ENCODE measurements at regions not wholly inside any gene's neighbourhood (a gene's known extent, or its start where the extent isn't known, plus 50 kb on each side); places are given as distances from the start of the nearest gene placed in this dataset.

GRCh38 chr3:102238362-102238761 is 196.5 kb upstream of the ZPLD1 start:
- no peak for DNase-seq

- DNase-seq = no peak
Measured at GRCh38 chr3:102240720-102241119, 194.1 kb upstream of the ZPLD1 start.

GRCh38 chr3:102248981-102249705 is 185.7 kb upstream of the ZPLD1 start:
- DNase-seq = no peak

DNA sequence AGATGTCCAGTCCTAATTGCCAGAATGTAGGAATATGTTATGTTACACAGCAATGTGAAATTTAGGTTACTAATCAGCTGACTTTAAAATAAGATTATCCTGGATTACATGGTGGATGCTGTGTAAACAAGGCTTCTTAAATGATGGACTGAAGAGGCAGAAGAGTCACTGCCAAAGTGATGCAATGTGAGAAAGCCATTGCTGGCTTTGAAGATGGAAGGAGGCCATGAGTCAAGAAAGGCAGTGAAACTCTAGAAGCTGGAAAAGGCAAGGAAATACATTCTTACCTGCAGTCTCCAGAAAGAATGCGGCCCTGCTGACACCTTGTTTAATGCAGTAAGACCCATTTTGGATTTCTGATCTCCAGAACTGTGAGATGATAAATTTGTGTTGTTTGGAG is 179.1 kb upstream of the ZPLD1 start:
- no peak for DNase-seq

GRCh38 chr3:102258666-102259227 is 176.1 kb upstream of the ZPLD1 start:
- DNase-seq = no peak

- DNase-seq = no peak
Measured at GRCh38 chr3:102259663-102260062, 175.2 kb upstream of the ZPLD1 start.

DNA sequence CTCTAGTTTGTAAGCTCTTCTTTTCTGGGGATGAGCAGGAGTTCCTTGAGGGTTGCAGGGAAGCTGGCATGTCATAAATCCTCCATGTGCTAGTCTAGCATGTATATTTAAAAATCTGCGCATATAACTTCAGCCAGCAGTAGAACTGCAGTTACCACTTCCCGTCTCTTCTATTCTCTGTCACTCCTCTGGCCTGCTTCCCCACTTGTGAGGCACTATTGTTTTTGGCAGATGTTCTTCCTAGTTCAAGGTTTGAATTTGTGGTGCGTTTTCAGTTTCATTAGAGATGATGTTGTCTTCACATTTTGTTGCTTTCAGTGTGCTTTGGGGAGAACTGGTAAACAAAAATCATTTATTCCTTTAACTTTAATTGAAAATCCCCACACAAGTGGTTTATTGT is 169.1 kb upstream of the ZPLD1 start:
- no peak for DNase-seq

GRCh38 chr3:102269406-102269805 is 165.4 kb upstream of the ZPLD1 start:
- DNase-seq = no peak

DNA sequence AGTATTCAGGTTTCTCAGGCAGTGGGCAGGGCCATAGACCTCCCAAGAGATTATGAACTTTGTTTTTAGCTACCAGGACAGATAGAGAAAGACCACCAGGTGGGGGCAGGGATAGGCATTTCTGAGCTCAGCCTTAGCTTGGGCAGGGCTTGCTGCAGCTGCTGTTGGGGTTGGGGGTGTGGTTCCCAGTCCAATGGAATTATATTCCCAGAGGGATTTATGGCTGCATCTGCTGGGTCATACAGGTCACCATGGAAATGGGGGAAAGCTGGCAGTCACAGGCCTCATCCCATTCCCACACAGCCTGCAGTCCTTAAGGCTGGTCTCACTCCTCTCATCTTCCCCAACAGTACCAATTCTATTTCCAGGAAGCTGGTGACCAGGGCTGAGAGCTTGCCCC is 144.6 kb upstream of the ZPLD1 start:
- no peak for DNase-seq

DNA sequence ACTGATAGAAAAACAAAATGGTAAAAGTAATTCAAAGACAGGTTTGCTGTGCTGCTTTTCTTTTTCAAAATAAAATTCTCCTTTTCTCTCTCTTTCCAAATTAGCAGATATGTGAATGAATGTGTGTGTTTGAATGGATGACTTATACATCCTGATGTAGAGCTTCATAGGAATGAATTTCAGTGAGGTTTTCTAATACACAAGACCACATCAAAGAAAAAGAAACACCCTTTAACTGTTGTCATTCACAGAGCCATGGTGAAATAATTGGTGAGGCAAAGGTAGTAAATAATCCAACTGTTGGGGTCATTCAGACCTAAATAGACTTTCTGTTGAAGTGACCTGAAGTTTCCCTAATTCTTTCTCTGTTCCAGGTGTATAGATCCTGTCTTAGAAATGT is 139.1 kb upstream of the ZPLD1 start:
- no peak for DNase-seq

- DNase-seq = no peak
Measured at GRCh38 chr3:102297072-102297658, 137.7 kb upstream of the ZPLD1 start.

DNA sequence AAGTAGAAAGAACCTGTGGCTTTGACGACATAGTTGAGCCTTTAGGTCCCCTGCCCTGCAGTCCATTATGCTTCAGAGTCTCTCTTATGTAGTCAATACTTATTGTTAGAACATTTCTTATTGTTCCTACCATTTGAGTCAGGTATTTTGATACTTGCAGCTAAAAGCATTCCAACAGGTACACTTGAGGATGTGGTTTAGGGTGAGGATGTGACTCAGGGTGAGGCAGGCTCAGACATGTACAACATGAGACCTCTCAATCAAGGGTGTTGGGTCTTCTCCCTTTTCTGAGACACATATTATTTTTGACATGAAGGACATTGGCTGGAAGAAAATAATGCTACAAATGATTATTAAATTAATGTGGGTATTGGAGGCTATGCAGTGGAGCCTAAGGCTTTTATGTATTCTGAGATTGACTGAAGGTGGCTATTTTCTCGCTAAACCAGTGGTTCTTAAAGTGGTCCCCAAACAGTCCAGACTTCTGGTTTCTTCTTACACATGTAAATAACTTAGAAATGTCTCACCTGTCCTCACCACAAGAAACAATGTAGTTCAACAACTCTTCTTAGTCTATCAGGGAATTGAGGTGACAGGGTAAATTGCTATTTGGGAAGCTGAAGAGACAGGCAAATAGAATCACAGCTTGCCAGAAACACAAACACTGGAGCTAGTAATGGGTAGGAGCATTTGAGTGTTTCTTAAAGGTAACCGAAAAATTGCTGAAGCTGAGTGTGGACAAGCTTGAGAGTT is 135.5 kb upstream of the ZPLD1 start:
- no peak for DNase-seq

- DNase-seq = no peak
Measured at GRCh38 chr3:102301155-102301880, 133.5 kb upstream of the ZPLD1 start.

DNA sequence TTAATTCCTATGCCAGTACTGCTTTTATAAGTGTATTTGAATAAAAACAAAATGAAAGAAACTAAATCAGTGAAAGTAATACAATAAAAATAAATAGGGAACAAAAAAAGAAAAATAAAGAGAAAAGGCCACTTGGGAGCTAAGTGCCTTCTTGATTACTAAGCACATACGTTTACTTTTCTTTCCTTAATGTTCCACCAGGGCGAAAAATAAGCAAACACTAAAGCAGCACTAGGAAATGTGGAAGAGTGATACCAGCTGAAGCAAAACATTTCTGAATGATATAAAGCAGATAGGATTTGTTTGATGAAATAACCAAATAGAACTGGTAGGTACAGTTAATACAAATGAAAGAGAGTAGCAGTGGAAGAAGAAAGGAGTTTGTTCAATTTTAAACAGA is 132.8 kb upstream of the ZPLD1 start:
- DNase-seq = no peak

DNA sequence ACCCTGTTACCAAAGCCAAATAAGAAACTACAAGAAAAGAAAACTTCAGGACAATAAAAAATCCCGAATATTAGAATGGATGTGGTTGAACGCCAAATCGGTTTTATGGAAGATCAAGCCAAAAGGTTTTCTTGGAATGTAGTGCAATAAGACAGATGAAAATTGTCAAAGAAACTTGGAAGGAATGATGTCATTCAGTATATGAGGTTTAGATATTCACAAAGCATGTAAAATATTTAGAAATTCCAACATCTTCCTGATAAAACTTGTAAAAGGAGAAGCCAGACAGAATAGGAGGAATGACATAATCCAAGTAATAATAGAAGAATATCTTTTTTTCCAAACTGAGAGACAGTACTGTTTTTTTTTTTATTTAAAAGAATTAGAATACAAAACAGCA is 130.3 kb upstream of the ZPLD1 start:
- no peak for DNase-seq

GRCh38 chr3:102307442-102307841 is 127.4 kb upstream of the ZPLD1 start:
- DNase-seq = no peak

- no peak for DNase-seq
Measured at GRCh38 chr3:102329066-102329465, 105.7 kb upstream of the ZPLD1 start.

GRCh38 chr3:102329561-102329960 is 105.3 kb upstream of the ZPLD1 start:
- no peak for DNase-seq

DNA sequence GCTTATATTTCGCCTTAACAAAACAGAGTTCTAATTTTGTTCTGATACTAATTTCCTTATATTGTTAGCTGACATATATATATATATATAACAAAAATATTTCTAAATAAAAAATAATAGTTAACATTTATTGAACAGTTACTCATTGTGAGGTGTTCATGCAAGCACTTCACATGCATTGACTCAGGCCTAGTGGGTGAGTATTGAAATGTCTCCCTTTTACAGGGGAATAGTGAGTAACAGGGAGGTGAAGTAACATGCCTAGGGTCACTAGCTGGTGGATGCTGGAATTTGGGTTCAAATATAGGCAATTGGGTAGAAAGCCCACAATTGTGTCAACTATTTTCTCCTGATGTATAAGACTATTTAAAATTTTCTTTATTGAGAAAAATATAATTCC is 102.6 kb upstream of the ZPLD1 start:
- DNase-seq = no peak

DNA sequence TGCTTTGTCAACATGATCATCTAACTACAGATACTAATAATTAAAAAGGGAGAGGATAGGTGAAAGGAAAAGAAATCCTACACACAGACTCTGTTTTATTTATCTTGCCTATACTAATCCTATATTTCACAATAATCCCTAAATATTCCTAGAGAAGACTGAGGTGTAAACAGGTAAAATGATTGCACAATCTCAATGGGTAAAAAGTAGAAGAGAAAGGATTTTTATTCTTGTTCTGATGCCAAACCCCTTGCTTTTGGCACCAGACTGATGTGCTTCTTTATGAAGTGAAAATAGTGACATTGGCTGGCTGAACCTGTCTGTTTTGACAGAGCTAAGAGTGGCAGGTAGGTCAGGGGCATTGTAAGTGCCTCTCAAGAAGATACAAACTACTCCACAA is 101.9 kb upstream of the ZPLD1 start:
- DNase-seq = no peak

GRCh38 chr3:102336130-102336529 is 98.7 kb upstream of the ZPLD1 start:
- DNase-seq = no peak

DNA sequence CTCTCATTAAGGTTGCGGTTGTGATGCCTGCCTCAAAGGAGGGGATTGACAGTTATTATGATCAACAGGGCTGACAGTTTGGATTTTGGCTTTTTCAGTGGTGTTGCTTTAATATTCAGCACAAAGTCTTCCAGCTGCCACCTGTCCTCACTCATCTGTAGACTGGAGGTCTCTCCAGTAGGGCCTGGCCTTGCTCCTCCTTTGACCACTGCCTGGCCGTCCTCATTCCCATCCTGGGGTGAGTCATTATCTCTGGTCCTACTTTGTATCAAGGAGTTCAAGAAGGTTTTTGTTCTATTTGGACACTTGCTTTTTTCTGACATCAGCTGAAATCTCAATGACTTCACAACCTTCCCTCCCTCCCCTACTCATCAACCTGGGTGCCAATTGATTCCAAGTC is 95.1 kb upstream of the ZPLD1 start:
- no peak for DNase-seq

GRCh38 chr3:102346897-102347296 is 87.9 kb upstream of the ZPLD1 start:
- DNase-seq = no peak
